ENCODE measurements at regions not wholly inside any gene's neighbourhood (a gene's known extent, or its start where the extent isn't known, plus 50 kb on each side); places are given as distances from the start of the nearest gene placed in this dataset.

GRCh38 chr4:59044286-59044900 lies 1934.2 kb upstream of the IGFBP7 start:
- TF ChIP-seq GATA2 (IDR thresholded peaks at IDR 0.05; ENCODE audit: low read depth, low read length), result no peak
- TF ChIP-seq GATA3 (IDR thresholded peaks at IDR 0.05; ENCODE audit: low read depth, low read length), result no peak
